ENCODE measurements at regions not wholly inside any gene's neighbourhood (a gene's known extent, or its start where the extent isn't known, plus 50 kb on each side); places are given as distances from the start of the nearest gene placed in this dataset.

GRCh38 chr3:30518181-30518864, 88.1 kb upstream of the TGFBR2 start:
- no peak for DNase-seq
- no peak overlapping the region for H3K4me3 ChIP-seq
- H3K27ac ChIP-seq, result peak overlapping the region; percentile 6 to 64 (median 42)
- no peaks in the 10 kb centered on the region for H3K9me3 ChIP-seq
- peaks cover 0 to 15% (median 0%) of the 10 kb centered on the region in 4 donors for H3K4me1 ChIP-seq
- TF ChIP-seq, protein P1, sequence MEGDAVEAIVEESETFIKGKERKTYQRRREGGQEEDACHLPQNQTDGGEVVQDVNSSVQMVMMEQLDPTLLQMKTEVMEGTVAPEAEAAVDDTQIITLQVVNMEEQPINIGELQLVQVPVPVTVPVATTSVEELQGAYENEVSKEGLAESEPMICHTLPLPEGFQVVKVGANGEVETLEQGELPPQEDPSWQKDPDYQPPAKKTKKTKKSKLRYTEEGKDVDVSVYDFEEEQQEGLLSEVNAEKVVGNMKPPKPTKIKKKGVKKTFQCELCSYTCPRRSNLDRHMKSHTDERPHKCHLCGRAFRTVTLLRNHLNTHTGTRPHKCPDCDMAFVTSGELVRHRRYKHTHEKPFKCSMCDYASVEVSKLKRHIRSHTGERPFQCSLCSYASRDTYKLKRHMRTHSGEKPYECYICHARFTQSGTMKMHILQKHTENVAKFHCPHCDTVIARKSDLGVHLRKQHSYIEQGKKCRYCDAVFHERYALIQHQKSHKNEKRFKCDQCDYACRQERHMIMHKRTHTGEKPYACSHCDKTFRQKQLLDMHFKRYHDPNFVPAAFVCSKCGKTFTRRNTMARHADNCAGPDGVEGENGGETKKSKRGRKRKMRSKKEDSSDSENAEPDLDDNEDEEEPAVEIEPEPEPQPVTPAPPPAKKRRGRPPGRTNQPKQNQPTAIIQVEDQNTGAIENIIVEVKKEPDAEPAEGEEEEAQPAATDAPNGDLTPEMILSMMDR (IDR thresholded peaks at IDR 0.05), result peak in 2 of 6 experiments; percentile 18 to 40
- no peak for TF ChIP-seq POLR2A (IDR thresholded peaks at IDR 0.05)
- H3K27me3 ChIP-seq, result no peaks in the 10 kb centered on the region
- H3K36me3 ChIP-seq, result no peaks in the 10 kb centered on the region

DNA sequence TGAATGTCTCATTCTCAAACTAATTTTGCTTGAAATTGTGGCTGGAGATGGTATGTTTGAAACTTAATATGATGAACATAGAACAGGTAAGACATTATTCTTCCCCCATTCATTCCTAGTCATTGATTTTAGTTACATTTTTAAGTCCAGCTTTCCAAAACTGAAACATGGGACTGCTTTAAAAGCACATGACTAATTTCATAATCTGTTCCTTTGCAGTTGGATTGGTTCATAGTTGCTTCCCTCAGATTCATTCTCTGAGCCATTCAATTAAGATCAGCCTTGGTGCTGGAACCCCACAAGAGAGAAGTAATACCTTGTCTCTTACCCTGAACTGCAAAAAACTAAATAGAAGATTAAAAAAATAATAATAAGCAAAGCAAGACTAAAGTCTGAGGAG, 87.5 kb upstream of the TGFBR2 start:
- no peak overlapping the region for H3K4me3 ChIP-seq
- peaks cover 0 to 15% (median 0%) of the 10 kb centered on the region in 4 donors for H3K4me1 ChIP-seq
- no peaks in the 10 kb centered on the region for H3K9me3 ChIP-seq
- H3K36me3 ChIP-seq, result no peaks in the 10 kb centered on the region
- H3K27ac ChIP-seq, result peak overlapping the region in 3 of 4 donors; percentile 6 to 64 (median 57)
- no peaks in the 10 kb centered on the region for H3K27me3 ChIP-seq
- no peak for DNase-seq
- TF ChIP-seq, protein P1 (IDR thresholded peaks at IDR 0.05), result no peak
- TF ChIP-seq POLR2A (IDR thresholded peaks at IDR 0.05), result no peak

- no peak overlapping the region for H3K4me3 ChIP-seq
- no peaks in the 10 kb centered on the region for H3K9me3 ChIP-seq
- H3K27ac ChIP-seq, result peak overlapping the region in 1 of 4 donors; percentile 4
- H3K36me3 ChIP-seq, result no peaks in the 10 kb centered on the region
- H3K27me3 ChIP-seq, result no peaks in the 10 kb centered on the region
- DNase-seq, result no peak
- TF ChIP-seq, protein P1 (IDR thresholded peaks at IDR 0.05), result no peak
- TF ChIP-seq POLR2A (IDR thresholded peaks at IDR 0.05), result no peak
- peaks cover 0 to 15% (median 0%) of the 10 kb centered on the region in 4 donors for H3K4me1 ChIP-seq
Observed at GRCh38 chr3:30520699-30521098, 85.7 kb upstream of the TGFBR2 start.

DNA sequence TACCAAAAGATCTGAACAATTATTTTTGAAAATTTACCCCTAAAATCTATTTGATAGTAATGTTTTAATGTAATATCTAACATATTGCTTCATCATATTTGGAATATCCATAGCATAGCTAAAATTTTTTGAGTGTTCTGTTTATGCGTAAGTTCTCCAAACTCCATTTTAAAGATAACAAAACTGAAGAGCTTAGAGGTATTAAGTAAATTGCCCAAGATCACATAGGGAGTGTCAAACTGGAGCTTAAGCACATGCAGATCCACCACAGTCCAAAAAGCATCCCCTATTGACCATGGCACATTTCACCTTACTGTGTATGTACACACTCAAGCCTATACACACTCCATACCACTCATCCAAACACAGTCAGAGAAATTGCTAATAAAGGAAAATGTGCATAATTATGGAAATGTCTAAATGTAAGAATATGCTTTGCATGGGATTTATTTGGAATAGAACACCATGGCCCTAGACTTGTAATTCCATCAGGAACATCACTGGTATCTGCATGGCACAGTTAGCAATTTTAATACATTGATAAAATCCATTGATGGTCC, 85.2 kb upstream of the TGFBR2 start:
- no peak for DNase-seq
- TF ChIP-seq, protein P1 (IDR thresholded peaks at IDR 0.05), result no peak
- no peak for TF ChIP-seq POLR2A (IDR thresholded peaks at IDR 0.05)
- peak overlapping the region in 1 of 4 donors; percentile 4 for H3K27ac ChIP-seq
- no peaks in the 10 kb centered on the region for H3K27me3 ChIP-seq
- no peaks in the 10 kb centered on the region for H3K9me3 ChIP-seq
- H3K4me3 ChIP-seq, result no peak overlapping the region
- H3K36me3 ChIP-seq, result no peaks in the 10 kb centered on the region
- H3K4me1 ChIP-seq, result peaks cover 0 to 15% (median 0%) of the 10 kb centered on the region in 4 donors

DNA sequence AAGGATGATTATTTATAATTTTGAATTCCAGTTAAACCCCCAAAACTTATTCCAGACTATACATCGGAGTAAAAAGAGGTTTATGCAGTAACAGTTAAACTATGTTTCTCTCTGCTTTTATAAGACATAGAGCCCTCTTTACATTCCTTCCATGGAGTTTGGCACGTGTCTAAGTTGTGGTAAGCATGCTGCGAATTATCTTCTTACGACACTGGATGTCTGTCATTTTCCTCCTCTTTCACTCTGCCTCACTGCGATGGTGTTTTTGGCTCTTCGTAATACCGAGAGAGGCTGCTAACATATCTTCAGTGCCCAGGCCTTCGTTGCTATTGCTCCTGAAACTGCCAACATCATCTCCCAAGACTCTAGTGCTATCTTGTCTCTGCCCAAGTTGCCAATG, 83.9 kb upstream of the TGFBR2 start:
- TF ChIP-seq POLR2A (IDR thresholded peaks at IDR 0.05), result no peak
- TF ChIP-seq, protein P1 (IDR thresholded peaks at IDR 0.05), result no peak
- Histone ChIP-seq H3K27me3 (no peaks in the 10 kb centered on the region), H3K4me3 (no peak overlapping the region), H3K9me3 (no peaks in the 10 kb centered on the region), H3K27ac (no peak overlapping the region), H3K36me3 (no peaks in the 10 kb centered on the region), H3K4me1 (peaks cover 0 to 14% (median 0%) of the 10 kb centered on the region in 4 donors)
- DNase-seq, result no peak

All from Peyer's patch (tissue), 4 donors.